ENCODE measurements at regions not wholly inside any gene's neighbourhood (a gene's known extent, or its start where the extent isn't known, plus 50 kb on each side); places are given as distances from the start of the nearest gene placed in this dataset.

DNA sequence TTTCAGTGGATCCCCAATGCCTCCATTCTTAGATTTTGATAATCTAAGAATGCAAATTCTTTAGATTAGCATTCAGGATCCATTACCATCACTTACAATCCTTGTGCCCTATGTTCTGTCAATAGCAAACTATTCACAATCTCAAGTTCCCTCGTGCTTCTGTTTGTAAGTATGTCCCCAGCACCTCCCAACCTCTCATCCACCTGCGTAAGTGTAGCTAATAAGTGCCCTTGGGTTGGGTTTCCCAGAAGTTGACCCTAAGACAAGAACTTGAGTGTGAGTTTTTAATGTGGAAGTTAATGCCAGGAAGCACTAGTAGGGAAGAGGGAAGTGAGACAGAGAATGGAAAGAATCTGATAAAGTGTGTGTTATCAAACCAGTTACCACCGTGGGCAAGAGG, 72.6 kb upstream of the PAK5 start:
- TF ChIP-seq, protein P1, sequence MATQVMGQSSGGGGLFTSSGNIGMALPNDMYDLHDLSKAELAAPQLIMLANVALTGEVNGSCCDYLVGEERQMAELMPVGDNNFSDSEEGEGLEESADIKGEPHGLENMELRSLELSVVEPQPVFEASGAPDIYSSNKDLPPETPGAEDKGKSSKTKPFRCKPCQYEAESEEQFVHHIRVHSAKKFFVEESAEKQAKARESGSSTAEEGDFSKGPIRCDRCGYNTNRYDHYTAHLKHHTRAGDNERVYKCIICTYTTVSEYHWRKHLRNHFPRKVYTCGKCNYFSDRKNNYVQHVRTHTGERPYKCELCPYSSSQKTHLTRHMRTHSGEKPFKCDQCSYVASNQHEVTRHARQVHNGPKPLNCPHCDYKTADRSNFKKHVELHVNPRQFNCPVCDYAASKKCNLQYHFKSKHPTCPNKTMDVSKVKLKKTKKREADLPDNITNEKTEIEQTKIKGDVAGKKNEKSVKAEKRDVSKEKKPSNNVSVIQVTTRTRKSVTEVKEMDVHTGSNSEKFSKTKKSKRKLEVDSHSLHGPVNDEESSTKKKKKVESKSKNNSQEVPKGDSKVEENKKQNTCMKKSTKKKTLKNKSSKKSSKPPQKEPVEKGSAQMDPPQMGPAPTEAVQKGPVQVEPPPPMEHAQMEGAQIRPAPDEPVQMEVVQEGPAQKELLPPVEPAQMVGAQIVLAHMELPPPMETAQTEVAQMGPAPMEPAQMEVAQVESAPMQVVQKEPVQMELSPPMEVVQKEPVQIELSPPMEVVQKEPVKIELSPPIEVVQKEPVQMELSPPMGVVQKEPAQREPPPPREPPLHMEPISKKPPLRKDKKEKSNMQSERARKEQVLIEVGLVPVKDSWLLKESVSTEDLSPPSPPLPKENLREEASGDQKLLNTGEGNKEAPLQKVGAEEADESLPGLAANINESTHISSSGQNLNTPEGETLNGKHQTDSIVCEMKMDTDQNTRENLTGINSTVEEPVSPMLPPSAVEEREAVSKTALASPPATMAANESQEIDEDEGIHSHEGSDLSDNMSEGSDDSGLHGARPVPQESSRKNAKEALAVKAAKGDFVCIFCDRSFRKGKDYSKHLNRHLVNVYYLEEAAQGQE (IDR thresholded peaks at IDR 0.05): no peak
- TF ChIP-seq FOXA2 (IDR thresholded peaks at IDR 0.05): no peak
- Histone ChIP-seq H3K9me3 (ENCODE audit: control insufficient read depth in 4 of 4, low read length in 3 of 4) (no peaks in the 10 kb centered on the region), H3K27me3 (ENCODE audit: control insufficient read depth in 4 of 4, insufficient read depth in 4 of 4, low read length in 3 of 4) (peaks cover 0 to 11% (median 2%) of the 10 kb centered on the region in 4 donors), H3K4me1 (ENCODE audit: control insufficient read depth in 4 of 4, insufficient read depth in 4 of 4, low read length in 3 of 4) (no peaks in the 10 kb centered on the region), H3K27ac (ENCODE audit: low read depth in 1 of 2, low read length in 2 of 2) (no peak overlapping the region), H3K36me3 (ENCODE audit: control insufficient read depth in 4 of 4, insufficient read depth in 3 of 4, low read depth in 1 of 4, low read length in 3 of 4) (no peaks in the 10 kb centered on the region), H3K9ac (ENCODE audit: low read depth in 1 of 2, low read length in 2 of 2) (no peak overlapping the region), H3K4me3 (ENCODE audit: low read depth in 1 of 3, low read length in 3 of 3) (no peak overlapping the region)
- no peak for DNase-seq (ENCODE audit: low spot score)
- 55% methylated on average over 3 of the region's 3 CpGs for WGBS

DNA sequence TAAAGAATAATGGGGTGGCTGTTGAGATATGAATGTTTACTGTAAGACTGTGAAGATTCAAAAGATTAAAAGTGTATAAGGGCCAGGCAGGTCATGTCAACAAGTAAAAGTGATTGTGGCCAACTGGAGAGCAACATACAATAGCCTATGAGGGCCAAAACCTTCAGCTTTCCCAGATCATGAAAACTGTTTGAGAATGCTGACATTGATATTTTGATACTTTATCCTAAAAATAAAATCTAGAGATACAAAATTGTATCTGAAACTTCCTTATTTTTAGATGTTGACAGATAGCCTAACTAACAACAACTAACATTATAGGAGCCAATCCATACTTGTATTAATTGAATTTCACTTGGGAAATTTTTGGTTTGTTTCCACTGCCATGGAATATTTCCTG, 70.3 kb upstream of the PAK5 start:
- peaks cover 1 to 11% (median 2%) of the 10 kb centered on the region in 4 donors for H3K27me3 ChIP-seq (ENCODE audit: control insufficient read depth in 4 of 4, insufficient read depth in 4 of 4, low read length in 3 of 4)
- TF ChIP-seq GABPA (IDR thresholded peaks at IDR 0.05 in 1 of 2, conservative IDR thresholded peaks at IDR 0.05 in 1 of 2) (no peak), JUND (IDR thresholded peaks at IDR 0.05) (no peak), YY1 (IDR thresholded peaks at IDR 0.05) (no peak)
- TF ChIP-seq, protein P2, sequence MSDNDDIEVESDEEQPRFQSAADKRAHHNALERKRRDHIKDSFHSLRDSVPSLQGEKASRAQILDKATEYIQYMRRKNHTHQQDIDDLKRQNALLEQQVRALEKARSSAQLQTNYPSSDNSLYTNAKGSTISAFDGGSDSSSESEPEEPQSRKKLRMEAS (IDR thresholded peaks at IDR 0.05): no peak
- TF ChIP-seq, protein P1 (IDR thresholded peaks at IDR 0.05): no peak
- TF ChIP-seq, protein P3, sequence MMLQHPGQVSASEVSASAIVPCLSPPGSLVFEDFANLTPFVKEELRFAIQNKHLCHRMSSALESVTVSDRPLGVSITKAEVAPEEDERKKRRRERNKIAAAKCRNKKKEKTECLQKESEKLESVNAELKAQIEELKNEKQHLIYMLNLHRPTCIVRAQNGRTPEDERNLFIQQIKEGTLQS (IDR thresholded peaks at IDR 0.05): no peak

GRCh38 chr20:9903048-9903655, 64.3 kb upstream of the PAK5 start:
- Histone ChIP-seq H3K4me1 (ENCODE audit: control insufficient read depth in 4 of 4, insufficient read depth in 4 of 4, low read length in 3 of 4) (no peaks in the 10 kb centered on the region), H3K4me3 (ENCODE audit: low read depth in 1 of 3, low read length in 3 of 3) (no peak overlapping the region), H3K9ac (ENCODE audit: low read depth in 1 of 2, low read length in 2 of 2) (no peak overlapping the region), H3K27ac (ENCODE audit: low read depth in 1 of 2, low read length in 2 of 2) (no peak overlapping the region), H3K9me3 (ENCODE audit: control insufficient read depth in 4 of 4, low read length in 3 of 4) (no peaks in the 10 kb centered on the region), H3K36me3 (ENCODE audit: control insufficient read depth in 4 of 4, insufficient read depth in 3 of 4, low read depth in 1 of 4, low read length in 3 of 4) (no peaks in the 10 kb centered on the region), H3K27me3 (ENCODE audit: control insufficient read depth in 4 of 4, insufficient read depth in 4 of 4, low read length in 3 of 4) (peaks cover 0 to 4% (median 2%) of the 10 kb centered on the region in 4 donors)
- TF ChIP-seq ZBTB33 (IDR thresholded peaks at IDR 0.05) (no peak), CTCF (IDR thresholded peaks at IDR 0.05; ENCODE audit: low read depth, low read length, missing input control) (no peak), GABPA (IDR thresholded peaks at IDR 0.05 in 1 of 2, conservative IDR thresholded peaks at IDR 0.05 in 1 of 2) (no peak), NR2F2 (IDR thresholded peaks at IDR 0.05) (no peak), TAF1 (conservative IDR thresholded peaks at IDR 0.05) (no peak)
- no peak for DNase-seq (ENCODE audit: low spot score)
- WGBS: 17% methylated on average over 1 of the region's 1 CpG

More for the DNA sequence above, 70.3 kb upstream of the PAK5 start:
- no peaks in the 10 kb centered on the region for H3K36me3 ChIP-seq (ENCODE audit: control insufficient read depth in 4 of 4, insufficient read depth in 3 of 4, low read depth in 1 of 4, low read length in 3 of 4)
- no peak overlapping the region for H3K4me3 ChIP-seq (ENCODE audit: low read depth in 1 of 3, low read length in 3 of 3)
- no peaks in the 10 kb centered on the region for H3K4me1 ChIP-seq (ENCODE audit: control insufficient read depth in 4 of 4, insufficient read depth in 4 of 4, low read length in 3 of 4)
- H3K9ac ChIP-seq (ENCODE audit: low read depth in 1 of 2, low read length in 2 of 2): no peak overlapping the region
- DNase-seq (ENCODE audit: low spot score): no peak
- no peaks in the 10 kb centered on the region for H3K9me3 ChIP-seq (ENCODE audit: control insufficient read depth in 4 of 4, low read length in 3 of 4)
- no peak overlapping the region for H3K27ac ChIP-seq (ENCODE audit: low read depth in 1 of 2, low read length in 2 of 2)

Measured in liver (tissue), 8 donors.